ENCODE measurements at regions not wholly inside any gene's neighbourhood (a gene's known extent, or its start where the extent isn't known, plus 50 kb on each side); places are given as distances from the start of the nearest gene placed in this dataset.

- no peak for TF ChIP-seq FOXK2 (IDR thresholded peaks at IDR 0.05)
- no peak for TF ChIP-seq NFRKB (IDR thresholded peaks at IDR 0.05)
- no peak for TF ChIP-seq ELF4 (IDR thresholded peaks at IDR 0.05)
- TF ChIP-seq BHLHE40 (IDR thresholded peaks at IDR 0.05; ENCODE audit: borderline replicate concordance): no peak
- no peak for TF ChIP-seq CTBP1 (IDR thresholded peaks at IDR 0.05; ENCODE audit: borderline replicate concordance)
- no peak for TF ChIP-seq SUZ12 (IDR thresholded peaks at IDR 0.05)
- no peak for DNase-seq (ENCODE audit: extremely low spot score)
- CTCF ChIA-PET: no interaction called here
- POLR2A ChIA-PET: no interaction called here
Measured at GRCh38 chr15:101544613-101544945, 55.1 kb upstream of the PCSK6 start.

GRCh38 chr15:101543926-101544612 is 54.6 kb upstream of the PCSK6 start:
- DNase-seq (ENCODE audit: extremely low spot score): no peak
- ChIA-PET POLR2A (no interaction called here), CTCF (no interaction called here)
- TF ChIP-seq FOXA1 (IDR thresholded peaks at IDR 0.05) (no peak), HDGF (IDR thresholded peaks at IDR 0.05; ENCODE audit: borderline replicate concordance) (no peak), SP1 (IDR thresholded peaks at IDR 0.05) (no peak), FOXK2 (IDR thresholded peaks at IDR 0.05) (no peak), ARNT (IDR thresholded peaks at IDR 0.05) (no peak), ZNF384 (IDR thresholded peaks at IDR 0.05) (no peak), SUZ12 (IDR thresholded peaks at IDR 0.05) (no peak), TARDBP (IDR thresholded peaks at IDR 0.05) (no peak), L3MBTL2 (conservative IDR thresholded peaks at IDR 0.05) (no peak), CTBP1 (IDR thresholded peaks at IDR 0.05; ENCODE audit: borderline replicate concordance) (no peak), FOXM1 (IDR thresholded peaks at IDR 0.05; ENCODE audit: borderline replicate concordance) (no peak), LEF1 (IDR thresholded peaks at IDR 0.05; ENCODE audit: borderline replicate concordance) (no peak), BHLHE40 (IDR thresholded peaks at IDR 0.05; ENCODE audit: borderline replicate concordance) (no peak), ELF4 (IDR thresholded peaks at IDR 0.05) (no peak), NFRKB (IDR thresholded peaks at IDR 0.05) (no peak), PKNOX1 (IDR thresholded peaks at IDR 0.05) (no peak)

DNA sequence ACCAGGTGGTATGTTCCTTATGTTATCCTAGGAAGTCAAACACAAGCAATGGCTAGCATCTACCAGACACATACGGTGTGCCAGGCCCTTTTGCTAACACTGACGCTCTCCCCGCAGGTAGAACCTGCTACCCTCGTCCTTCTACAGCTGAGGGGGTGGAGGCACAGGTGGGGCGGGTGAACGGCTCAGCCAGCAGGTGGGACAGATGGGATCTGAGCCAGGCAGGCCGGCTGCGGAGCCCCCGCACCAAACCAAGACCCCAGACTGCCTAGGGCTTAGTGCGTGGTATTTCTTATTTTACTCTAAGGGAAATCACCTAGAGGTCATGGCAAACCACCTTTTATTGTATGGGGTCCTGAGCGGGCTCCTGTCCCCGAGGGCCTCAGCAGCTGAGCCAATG is 53.9 kb upstream of the PCSK6 start:
- ChIA-PET CTCF (no interaction called here), POLR2A (no interaction called here)
- no peak for DNase-seq (ENCODE audit: extremely low spot score)
- TF ChIP-seq FOXA1 (IDR thresholded peaks at IDR 0.05) (no peak), ELF4 (IDR thresholded peaks at IDR 0.05) (no peak), NFRKB (IDR thresholded peaks at IDR 0.05) (no peak), FOXK2 (IDR thresholded peaks at IDR 0.05) (no peak), SUZ12 (IDR thresholded peaks at IDR 0.05) (no peak)

DNA sequence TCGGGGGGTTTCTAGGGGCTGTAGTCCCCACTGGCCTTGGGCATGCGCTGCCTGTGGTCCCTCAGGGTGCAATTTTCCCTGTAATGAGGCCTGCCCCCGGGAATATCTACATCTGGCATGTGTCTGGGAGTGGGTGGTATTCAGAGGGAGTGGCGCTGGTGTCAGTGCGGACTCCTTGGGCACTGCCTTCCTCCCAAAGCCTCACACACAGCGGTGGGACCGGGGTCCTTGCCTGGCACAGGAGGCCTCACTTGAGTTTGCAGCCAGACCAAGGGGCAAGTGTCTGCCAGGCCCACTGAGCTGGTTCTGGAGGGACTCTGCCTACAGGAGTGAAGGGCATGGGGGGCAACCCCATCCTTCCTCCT is 53.5 kb upstream of the PCSK6 start:
- CTCF ChIA-PET: interaction anchor here (0.6 kb wide), 1 partner anchor 14 kb away, joined by 3 read pairs; no protein-coding TSS in a partner anchor
- POLR2A ChIA-PET: no interaction called here
- no peak for DNase-seq (ENCODE audit: extremely low spot score)
- no peak for TF ChIP-seq ELF4 (IDR thresholded peaks at IDR 0.05)
- no peak for TF ChIP-seq ARNT (IDR thresholded peaks at IDR 0.05)
- no peak for TF ChIP-seq SP1 (IDR thresholded peaks at IDR 0.05)
- TF ChIP-seq LEF1 (IDR thresholded peaks at IDR 0.05; ENCODE audit: borderline replicate concordance): no peak
- TF ChIP-seq SUZ12 (IDR thresholded peaks at IDR 0.05): no peak
- TF ChIP-seq TARDBP (IDR thresholded peaks at IDR 0.05): no peak
- TF ChIP-seq FOXM1 (IDR thresholded peaks at IDR 0.05; ENCODE audit: borderline replicate concordance): no peak
- TF ChIP-seq NFRKB (IDR thresholded peaks at IDR 0.05): no peak
- TF ChIP-seq ZNF384 (IDR thresholded peaks at IDR 0.05): no peak
- no peak for TF ChIP-seq HDGF (IDR thresholded peaks at IDR 0.05; ENCODE audit: borderline replicate concordance)
- no peak for TF ChIP-seq FOXA1 (IDR thresholded peaks at IDR 0.05)
- no peak for TF ChIP-seq CTBP1 (IDR thresholded peaks at IDR 0.05; ENCODE audit: borderline replicate concordance)
- TF ChIP-seq L3MBTL2 (conservative IDR thresholded peaks at IDR 0.05): no peak
- no peak for TF ChIP-seq PKNOX1 (IDR thresholded peaks at IDR 0.05)
- no peak for TF ChIP-seq BHLHE40 (IDR thresholded peaks at IDR 0.05; ENCODE audit: borderline replicate concordance)
- no peak for TF ChIP-seq FOXK2 (IDR thresholded peaks at IDR 0.05)

- CTCF ChIA-PET: interaction anchor here (0.6 kb wide), 1 partner anchor 14 kb away, joined by 3 read pairs; no protein-coding TSS in a partner anchor
- no peak for DNase-seq (ENCODE audit: extremely low spot score)
- TF ChIP-seq FOXK2 (IDR thresholded peaks at IDR 0.05) (no peak), SP1 (IDR thresholded peaks at IDR 0.05) (no peak), FOXM1 (IDR thresholded peaks at IDR 0.05; ENCODE audit: borderline replicate concordance) (no peak), PKNOX1 (IDR thresholded peaks at IDR 0.05) (no peak), ELF4 (IDR thresholded peaks at IDR 0.05) (no peak), L3MBTL2 (conservative IDR thresholded peaks at IDR 0.05) (no peak), NFRKB (IDR thresholded peaks at IDR 0.05) (no peak), BHLHE40 (IDR thresholded peaks at IDR 0.05; ENCODE audit: borderline replicate concordance) (no peak), ARNT (IDR thresholded peaks at IDR 0.05) (no peak)
- POLR2A ChIA-PET: no interaction called here
Measured at GRCh38 chr15:101542306-101543025, 53.0 kb upstream of the PCSK6 start.
